Kidney epithelial cell (primary cell): ENCODE measurements at regions not wholly inside any gene's neighbourhood (a gene's known extent, or its start where the extent isn't known, plus 50 kb on each side); places are given as distances from the start of the nearest gene placed in this dataset.

ENCODE experiments used
- DNase-seq: peaks from one replicate; pipeline ENCODE4 v3.0.0-alpha.2; 2010; ENCODE audit warnings: low read depth
- H3K27me3 ChIP-seq: 2 replicates; pipeline ENCODE4 v1.6.0; 2011; ENCODE audit warnings: low read length; ENCODE audit not compliant: control insufficient read depth, insufficient read depth
- H3K36me3 ChIP-seq: 2 replicates; pipeline ENCODE4 v1.5.1; 2011; ENCODE audit warnings: low read length; ENCODE audit not compliant: control insufficient read depth, insufficient read depth
- H3K4me3 ChIP-seq: 2 replicates; pipeline ENCODE4 v1.5.1; 2011; ENCODE audit warnings: low read depth, mild to moderate bottlenecking, control low read depth, low read length
- CTCF ChIP-seq: IDR thresholded peaks from 2 replicates; pipeline ENCODE4 v1.5.1; 2011; ENCODE audit warnings: mild to moderate bottlenecking, moderate library complexity, low read length, control low read depth, inconsistent platforms; ENCODE audit not compliant: insufficient read depth, poor library complexity, severe bottlenecking

- TF ChIP-seq CTCF: no peak
- Histone ChIP-seq H3K36me3 (no peaks in the 10 kb centered on the region), H3K27me3 (no peaks in the 10 kb centered on the region), H3K4me3 (no peak overlapping the region)
- DNase-seq: no peak
Measured at GRCh38 chr16:73337373-73338296, 289.7 kb upstream of the ZFHX3 start.

- TF ChIP-seq CTCF: no peak
- Histone ChIP-seq H3K4me3 (no peak overlapping the region), H3K27me3 (no peaks in the 10 kb centered on the region), H3K36me3 (no peaks in the 10 kb centered on the region)
- no peak for DNase-seq
Measured at GRCh38 chr16:73329358-73330286, 281.7 kb upstream of the ZFHX3 start.

GRCh38 chr16:73326770-73327470 is 279.0 kb upstream of the ZFHX3 start:
- Histone ChIP-seq H3K27me3 (no peaks in the 10 kb centered on the region), H3K4me3 (no peak overlapping the region), H3K36me3 (no peaks in the 10 kb centered on the region)
- TF ChIP-seq CTCF: no peak
- DNase-seq: no peak

- Histone ChIP-seq H3K36me3 (no peaks in the 10 kb centered on the region), H3K4me3 (no peak overlapping the region), H3K27me3 (no peaks in the 10 kb centered on the region)
- no peak for TF ChIP-seq CTCF
- DNase-seq: no peak
Measured at GRCh38 chr16:73326221-73326620, 278.3 kb upstream of the ZFHX3 start.

GRCh38 chr16:73323880-73324279 is 276.0 kb upstream of the ZFHX3 start:
- TF ChIP-seq CTCF: no peak
- no peaks in the 10 kb centered on the region for H3K36me3 ChIP-seq
- no peak overlapping the region for H3K4me3 ChIP-seq
- no peak for DNase-seq
- no peaks in the 10 kb centered on the region for H3K27me3 ChIP-seq
